IMR-90 (cell line): ENCODE measurements at regions not wholly inside any gene's neighbourhood (a gene's known extent, or its start where the extent isn't known, plus 50 kb on each side); places are given as distances from the start of the nearest gene placed in this dataset.
"Not testable (repeated sequence)": the region's sequence is repeated elsewhere in the genome, so short reads cannot be mapped to it uniquely, and the experiment has no call there.

Experiments used
- ATAC-seq: fragments of 200-7000 bp; cut with Tn5 transposase; 2 replicates; pipeline ENCODE4 v1.9.1; 2020; ENCODE audit warnings: low read depth, mild to moderate bottlenecking, moderate library complexity
- BruUV-seq: library from RNA; stranded (reverse); fragments of 400-500 nt; replicated peaks from 2 replicates; lab custom pipeline; 2021; lab: Mats Ljungman, UMichigan
- CTCF ChIA-PET: fragments of 300-600 bp; formaldehyde crosslinking; extraction: SDS; loops from one replicate; lab custom pipeline; 2021; ENCODE audit warnings: antibody characterized with exemption; lab: Yijun Ruan, JAX
- POLR2A ChIA-PET: fragments of 300-600 bp; sonication (Branson Sonifier 250); formaldehyde crosslinking; loops from one replicate; lab custom pipeline; 2022; ENCODE audit warnings: antibody characterized with exemption; ENCODE audit not compliant: unreplicated experiment; lab: Charles Lee
- DNase-seq: peaks from one replicate; pipeline ENCODE4 v3.0.0; 2013
- H2AFZ ChIP-seq: replicated peaks from 2 replicates; pipeline ENCODE3; 2013; ENCODE audit warnings: low read length, mild to moderate bottlenecking; ENCODE audit not compliant: poor library complexity
- H2AK5ac ChIP-seq: 2 replicates; pipeline ENCODE4 v1.6.1; 2013; ENCODE audit warnings: low read depth, low read length, inconsistent platforms
- H2AK9ac ChIP-seq: replicated peaks from 2 replicates; pipeline ENCODE3; 2013; ENCODE audit warnings: mild to moderate bottlenecking, low read depth, low read length, moderate library complexity; ENCODE audit not compliant: poor library complexity
- H2BK120ac ChIP-seq: 2 replicates; pipeline ENCODE4 v1.6.1; 2013; ENCODE audit warnings: low read depth, low read length, inconsistent platforms
- H2BK15ac ChIP-seq: 3 replicates; pipeline ENCODE4 v1.6.1; 2013; ENCODE audit warnings: low read depth, low read length, inconsistent platforms
- H2BK20ac ChIP-seq: 2 replicates; pipeline ENCODE4 v1.6.1; 2013; ENCODE audit warnings: low read depth, mild to moderate bottlenecking, inconsistent platforms, low read length, moderate library complexity
- H2BK5ac ChIP-seq: 2 replicates; pipeline ENCODE4 v1.6.1; 2013; ENCODE audit warnings: mild to moderate bottlenecking, low read depth, low read length, inconsistent platforms; ENCODE audit not compliant: poor library complexity, severe bottlenecking
- H3K14ac ChIP-seq: replicated peaks from 2 replicates; pipeline ENCODE4 v1.6.1; 2013; ENCODE audit warnings: low read depth, low read length, inconsistent platforms
- H3K18ac ChIP-seq: 2 replicates; pipeline ENCODE4 v1.6.1; 2013; ENCODE audit warnings: low read depth, low read length, control low read depth
- H3K23ac ChIP-seq: 2 replicates; pipeline ENCODE4 v1.6.1; 2013; ENCODE audit warnings: low read depth, low read length, inconsistent platforms
- H3K27ac ChIP-seq: 2 replicates; pipeline ENCODE4 v1.5.1; 2013; ENCODE audit warnings: mild to moderate bottlenecking, control low read depth, low read length; ENCODE audit not compliant: insufficient read depth
- H3K27me3 ChIP-seq: 2 replicates; pipeline ENCODE4 v1.6.1; 2013; ENCODE audit warnings: low read length; ENCODE audit not compliant: control insufficient read depth, insufficient read depth
- H3K36me3 ChIP-seq: 2 replicates; pipeline ENCODE4 v1.6.1; 2013; ENCODE audit warnings: low read length, mixed read lengths; ENCODE audit not compliant: control insufficient read depth, insufficient read depth
- H3K4ac ChIP-seq: 2 replicates; pipeline ENCODE4 v1.6.1; 2013; ENCODE audit warnings: low read depth, low read length, inconsistent platforms
- H3K4me1 ChIP-seq: 2 replicates; pipeline ENCODE4 v1.6.1; 2013; ENCODE audit warnings: low read length, mixed read lengths; ENCODE audit not compliant: control insufficient read depth, insufficient read depth
- H3K4me2 ChIP-seq: 2 replicates; pipeline ENCODE4 v1.6.1; 2013; ENCODE audit warnings: low read depth, mild to moderate bottlenecking, control low read depth, low read length, moderate library complexity
- H3K4me3 ChIP-seq: 2 replicates; pipeline ENCODE4 v1.5.1; 2013; ENCODE audit warnings: low read depth, mild to moderate bottlenecking, control low read depth, low read length, moderate library complexity; ENCODE audit not compliant: insufficient read depth
- H3K56ac ChIP-seq: 2 replicates; pipeline ENCODE4 v1.6.1; 2013; ENCODE audit warnings: low read length, inconsistent platforms; ENCODE audit not compliant: insufficient read depth; ENCODE audit errors: extremely low read depth
- H3K79me1 ChIP-seq, 2 experiments: 2 replicates each; pipeline ENCODE4 v1.6.1; 2013; ENCODE audit warnings: low read length in 2 of 2, inconsistent platforms in 1 of 2, low read depth in 1 of 2
- H3K9ac ChIP-seq: 2 replicates; pipeline ENCODE4 v1.6.1; 2013; ENCODE audit warnings: low read depth, low read length, control low read depth
- H3K9me1 ChIP-seq: 2 replicates; pipeline ENCODE4 v1.6.1; 2013; ENCODE audit warnings: low read length, inconsistent platforms; ENCODE audit not compliant: insufficient read depth
- H3K9me3 ChIP-seq: 2 replicates; pipeline ENCODE4 v1.6.1; 2013; ENCODE audit warnings: low read length; ENCODE audit not compliant: control insufficient read depth, insufficient read depth
- H4K20me1 ChIP-seq: 2 replicates; pipeline ENCODE4 v1.6.1; 2013; ENCODE audit warnings: low read length, inconsistent platforms; ENCODE audit not compliant: insufficient read depth
- H4K5ac ChIP-seq: 2 replicates; pipeline ENCODE4 v1.6.1; 2013; ENCODE audit warnings: mild to moderate bottlenecking, low read depth, low read length, control low read depth
- H4K8ac ChIP-seq, 2 experiments: 2 replicates each; pipeline ENCODE4 v1.6.1; 2013; ENCODE audit warnings: low read depth in 2 of 2, low read length in 2 of 2, control low read depth in 1 of 2, inconsistent platforms in 1 of 2
- H4K91ac ChIP-seq: 2 replicates; pipeline ENCODE4 v1.6.1; 2013; ENCODE audit warnings: low read depth, low read length, inconsistent platforms; ENCODE audit not compliant: insufficient read depth
- WGBS, 2 experiments: methylation state at CpG; one replicate each; pipeline versions ENCODE4 v1.1.5 to v1.1.7; 2013; ENCODE audit warnings: missing lambda C conversion rate in 2 of 2; ENCODE audit not compliant: insufficient read length in 1 of 2; ENCODE audit errors: extremely low coverage in 2 of 2; 5-methylcytosine and 5-hydroxymethylcytosine counted together
- dilution Hi-C: fragments of 300-500 bp; cut with HindIII; formaldehyde crosslinking; loops from one replicate; pipeline ENCODE4 v1.14.3; 2018; ENCODE audit warnings: low sequenced_read_pairs; ENCODE audit not compliant: unreplicated experiment
- in situ Hi-C: fragments of 300-500 bp; cut with MboI; formaldehyde crosslinking; loops from 3 replicates; pipeline ENCODE4 v1.14.3; 2019; ENCODE audit warnings: low sequenced_read_pairs, inconsistent platforms, mixed read lengths
- intact Hi-C: fragments of 100-400 bp; cut with micrococcal nuclease; formaldehyde crosslinking; loops from 2 replicates; pipeline ENCODE4 v1.10.0; 2022

DNA sequence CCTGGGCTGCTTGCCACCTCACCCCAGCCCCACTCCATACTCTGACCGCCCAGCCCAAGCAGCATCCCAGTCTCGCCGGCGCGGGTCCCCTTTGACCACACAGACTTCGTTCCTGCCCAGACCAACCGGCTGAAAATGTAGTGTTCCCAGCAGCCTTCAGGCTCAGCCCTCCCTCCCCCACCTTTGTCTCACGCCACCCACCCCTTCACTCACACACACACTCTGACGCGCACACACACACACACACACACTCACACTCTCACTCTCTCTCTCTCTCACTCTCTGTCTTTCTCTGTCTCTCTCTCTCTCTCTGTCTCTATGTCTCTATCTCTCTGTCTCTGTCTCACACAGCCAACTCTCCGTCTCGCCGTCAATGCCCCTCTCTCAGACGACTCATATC is 61.0 kb upstream of the FCGR2A start:
- no CpG with 5 or more reads among the region's 14 CpGs for WGBS, 2 experiments
- H3K9ac ChIP-seq, H3K18ac ChIP-seq, H3K14ac ChIP-seq, H3K9me1 ChIP-seq, ATAC-seq, H2AK5ac ChIP-seq, H3K79me1 ChIP-seq, H3K9me3 ChIP-seq, dilution Hi-C loops, DNase-seq, H4K20me1 ChIP-seq, H3K4me2 ChIP-seq, H2BK5ac ChIP-seq, in situ Hi-C loops, CTCF ChIA-PET, H3K27me3 ChIP-seq, H2AK9ac ChIP-seq, H3K4me1 ChIP-seq, H2BK120ac ChIP-seq, H3K27ac ChIP-seq, H3K36me3 ChIP-seq, POLR2A ChIA-PET, H4K8ac ChIP-seq, H3K23ac ChIP-seq, H3K4ac ChIP-seq, H4K5ac ChIP-seq, intact Hi-C loops, H2BK20ac ChIP-seq, BruUV-seq, H3K4me3 ChIP-seq, H2BK15ac ChIP-seq, H3K56ac ChIP-seq, H2AFZ ChIP-seq, H4K91ac ChIP-seq: not testable (repeated sequence)
